Natural killer cell treated with Interleukin-12 subunit alpha and Interleukin-12 subunit beta and Interleukin-15 and Interleukin-18, amount 100 ng/mL, for 72 hours (primary cell): ENCODE measurements at regions not wholly inside any gene's neighbourhood (a gene's known extent, or its start where the extent isn't known, plus 50 kb on each side); places are given as distances from the start of the nearest gene placed in this dataset.
A peak's percentile ranks its signal among the peaks of the same experiment; 100 is the strongest.
"Not testable (repeated sequence)": the region's sequence is repeated elsewhere in the genome, so short reads cannot be mapped to it uniquely, and the experiment has no call there.

Experiments used
- ATAC-seq, 2 donors: fragments of 150-1000 bp; cut with Tn5 transposase in 1 of 2; sonication (Bioruptor Pico), chemical (Tn5 transposase) in 1 of 2; 2 replicates each; pipeline ENCODE4 v1.10.0; 2021
- DNase-seq: peaks from one replicate; pipeline ENCODE4 v3.0.0; 2022; ENCODE audit warnings: low spot score
- H3K27ac Mint-ChIP-seq, 2 donors: 1 replicate in 1 of 2; 2 replicates in 1 of 2; pipeline ENCODE4 v1.8.0; 2022; ENCODE audit warnings: mixed read lengths in 2 of 2, mild to moderate bottlenecking in 1 of 2, moderate library complexity in 1 of 2
- H3K27me3 Mint-ChIP-seq, 2 donors: 1 replicate in 1 of 2; 2 replicates in 1 of 2; pipeline ENCODE4 v1.8.0; 2022; ENCODE audit warnings: mixed read lengths in 2 of 2
- H3K36me3 Mint-ChIP-seq: one replicate; pipeline ENCODE4 v1.8.0; 2022; ENCODE audit warnings: mixed read lengths
- H3K4me1 Mint-ChIP-seq, 2 donors: 1 replicate in 1 of 2; 2 replicates in 1 of 2; pipeline ENCODE4 v1.8.0; 2022; ENCODE audit warnings: low read depth in 2 of 2, mixed read lengths in 2 of 2, mild to moderate bottlenecking in 1 of 2
- H3K4me3 Mint-ChIP-seq: one replicate; pipeline ENCODE4 v1.8.0; 2022; ENCODE audit warnings: mixed read lengths
- H3K9me3 Mint-ChIP-seq: 2 replicates; pipeline ENCODE4 v1.8.0; 2022; ENCODE audit warnings: mixed read lengths

DNA sequence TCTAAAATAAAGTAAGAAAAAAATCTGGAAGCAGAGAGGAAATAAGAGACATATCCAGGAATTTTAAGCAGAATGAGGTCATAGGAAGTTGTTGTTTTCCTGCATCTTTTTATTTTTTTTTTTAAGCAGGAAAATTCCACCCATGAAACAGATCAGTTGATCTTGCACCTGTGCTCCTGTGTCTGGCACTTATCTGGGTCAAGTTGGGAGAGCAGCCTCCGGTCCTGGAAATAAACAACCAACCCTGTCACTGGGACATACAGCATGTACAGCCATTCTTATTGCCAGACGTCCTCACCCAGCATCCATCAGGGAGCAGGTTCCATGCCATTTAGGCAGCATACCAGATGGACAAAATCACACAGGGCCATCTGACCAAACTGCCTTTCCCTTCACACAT lies 266.0 kb upstream of the BTG1 start:
- H3K27me3 Mint-ChIP-seq: no peaks in the 10 kb centered on the region
- ATAC-seq (no peak), DNase-seq (no peak)
- H3K9me3 Mint-ChIP-seq: peaks cover 2% of the 10 kb centered on the region
- H3K4me3 Mint-ChIP-seq: no peak overlapping the region
- peaks cover 5% of the 10 kb centered on the region for H3K36me3 Mint-ChIP-seq
- H3K4me1 Mint-ChIP-seq: peaks cover 16 to 31% of the 10 kb centered on the region in 2 donors
- H3K27ac Mint-ChIP-seq: peak overlapping the region in 1 of 2 donors; percentile 72

DNA sequence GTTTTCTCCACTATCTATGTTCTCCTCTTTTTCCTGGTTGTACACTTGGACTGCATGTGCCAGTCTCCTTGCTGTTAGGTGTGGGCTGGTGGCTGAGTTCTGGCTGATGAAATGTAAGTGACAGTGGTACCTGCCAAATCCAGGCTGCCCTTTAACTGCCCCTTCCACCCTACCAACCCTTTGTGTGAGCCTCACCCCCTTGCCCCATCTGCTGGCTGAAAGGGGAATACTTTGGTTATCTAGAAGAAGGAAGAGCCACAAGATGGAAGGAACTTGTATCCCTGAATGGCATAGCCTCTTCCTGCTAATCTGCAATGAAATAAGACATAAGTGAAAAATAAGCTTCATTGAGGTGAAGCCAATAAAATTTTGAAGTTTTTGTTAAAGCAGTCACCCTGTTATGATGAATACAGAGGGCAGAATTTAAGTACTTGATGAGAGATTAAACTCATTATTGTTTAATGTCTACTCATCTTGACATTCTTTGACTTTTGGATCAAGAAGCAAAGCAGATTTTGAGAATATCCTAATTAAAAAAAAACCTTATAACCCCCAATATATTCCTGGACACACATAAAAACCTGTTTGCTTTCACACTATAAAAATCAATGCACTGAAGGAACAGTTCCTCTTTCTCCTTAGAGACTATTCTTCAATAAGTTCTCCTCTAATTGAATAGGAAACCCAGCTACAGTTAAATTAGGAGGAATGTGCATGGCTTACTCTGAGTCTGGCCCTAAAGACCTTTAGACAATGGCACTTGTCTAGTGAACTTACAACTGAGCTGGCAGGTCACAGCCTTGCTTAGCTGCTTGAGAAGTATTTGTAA lies 262.6 kb upstream of the BTG1 start:
- DNase-seq: peak; percentile 68
- peak overlapping the region; percentile 3 to 44 for H3K27ac Mint-ChIP-seq
- peaks cover 2% of the 10 kb centered on the region for H3K9me3 Mint-ChIP-seq
- no peaks in the 10 kb centered on the region for H3K27me3 Mint-ChIP-seq
- peaks cover 40 to 45% of the 10 kb centered on the region in 2 donors for H3K4me1 Mint-ChIP-seq
- H3K36me3 Mint-ChIP-seq: no peaks in the 10 kb centered on the region
- peak; percentile 49 to 60 for ATAC-seq
- no peak overlapping the region for H3K4me3 Mint-ChIP-seq

DNA sequence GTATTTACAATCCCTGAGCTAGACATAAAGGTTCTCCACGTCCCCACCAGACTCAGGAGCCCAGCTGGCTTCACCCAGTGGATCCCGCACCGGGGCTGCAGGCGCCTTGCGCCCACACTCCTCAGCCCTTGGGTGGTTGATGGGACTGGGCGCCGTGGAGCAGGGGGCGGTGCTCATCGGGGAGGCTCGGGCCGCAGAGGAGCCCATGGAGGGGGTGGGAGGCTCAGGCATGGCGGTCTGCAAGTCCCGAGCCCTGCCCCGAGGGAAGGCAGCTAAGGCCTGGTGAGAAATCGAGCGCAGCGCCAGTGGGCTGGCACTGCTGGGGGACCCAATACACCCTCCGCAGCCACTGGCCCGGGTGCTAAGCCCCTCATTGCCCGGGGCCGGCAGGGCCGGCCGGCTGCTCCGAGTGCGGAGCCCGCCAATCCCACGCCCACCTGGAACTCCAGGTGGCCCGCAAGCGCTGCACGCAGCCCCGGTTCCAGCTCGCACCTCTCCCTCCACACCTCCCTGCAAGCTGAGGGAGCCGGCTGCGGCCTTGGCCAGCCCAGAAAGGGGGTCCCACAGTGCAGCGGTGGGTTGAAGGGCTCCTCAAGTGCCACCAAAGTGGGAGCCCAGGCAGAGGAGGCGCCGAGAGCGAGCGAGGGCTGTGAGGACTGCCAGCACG lies 260.9 kb upstream of the BTG1 start:
- ATAC-seq, H3K27me3 Mint-ChIP-seq, DNase-seq, H3K36me3 Mint-ChIP-seq, H3K9me3 Mint-ChIP-seq: not testable (repeated sequence)
- Mint-ChIP-seq H3K4me3 (peak overlapping the region; percentile 91), H3K27ac (peak overlapping the region in 1 of 2 donors; percentile 97), H3K4me1 (peaks cover 57 to 58% of the 10 kb centered on the region in 2 donors)

DNA sequence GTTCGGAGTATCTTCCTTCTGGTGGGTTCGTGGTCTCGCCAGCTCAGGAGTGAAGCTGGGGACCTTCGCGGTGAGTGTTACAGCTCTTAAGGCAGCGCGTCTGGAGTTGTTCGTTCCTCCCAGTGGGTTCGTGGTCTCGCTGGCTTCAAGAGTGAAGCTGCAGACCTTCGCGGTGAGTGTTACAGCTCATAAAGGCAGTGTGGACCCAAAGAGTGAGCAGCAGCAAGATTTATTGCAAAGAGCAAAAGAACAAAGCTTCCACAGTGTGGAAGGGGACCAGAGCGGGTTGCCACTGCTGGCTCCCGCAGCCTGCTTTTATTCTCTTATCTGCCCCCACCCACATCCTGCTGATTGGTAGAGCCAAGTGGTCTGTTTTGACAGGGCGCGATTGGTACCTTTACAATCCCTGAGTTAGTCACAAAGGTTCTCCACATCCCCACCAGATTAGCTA lies 260.2 kb upstream of the BTG1 start:
- H3K36me3 Mint-ChIP-seq, ATAC-seq, H3K9me3 Mint-ChIP-seq, DNase-seq, H3K27me3 Mint-ChIP-seq: not testable (repeated sequence)
- H3K4me1 Mint-ChIP-seq: peaks cover 64 to 65% of the 10 kb centered on the region in 2 donors
- peak overlapping the region; percentile 84 to 97 for H3K27ac Mint-ChIP-seq
- H3K4me3 Mint-ChIP-seq: peak overlapping the region; percentile 91

DNA sequence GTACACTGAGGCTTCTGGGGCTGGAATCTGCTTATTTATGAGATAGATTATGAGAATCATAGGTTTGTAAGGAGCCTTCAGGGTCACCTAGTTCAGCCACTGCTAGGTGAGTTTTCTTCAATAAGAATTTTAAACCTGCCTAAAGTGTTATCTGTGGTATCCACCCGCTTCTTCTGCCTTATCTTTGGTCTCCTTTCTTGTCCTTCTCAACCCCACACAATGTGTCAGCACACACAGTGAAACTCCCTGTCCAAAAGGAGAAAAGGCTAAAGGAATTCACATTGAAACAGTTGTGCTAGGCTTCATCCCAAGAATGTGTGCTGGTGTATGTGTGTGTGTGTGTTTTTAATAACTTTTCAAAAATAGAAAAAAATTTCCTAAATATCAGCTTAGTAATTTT lies 259.3 kb upstream of the BTG1 start:
- Mint-ChIP-seq H3K4me3 (peak overlapping the region; percentile 91), H3K27ac (peak overlapping the region; percentile 84 to 97), H3K9me3 (peaks cover 2% of the 10 kb centered on the region), H3K27me3 (no peaks in the 10 kb centered on the region), H3K4me1 (peaks cover 65 to 72% of the 10 kb centered on the region in 2 donors), H3K36me3 (peaks cover 5% of the 10 kb centered on the region)
- DNase-seq (no peak), ATAC-seq (no peak)

DNA sequence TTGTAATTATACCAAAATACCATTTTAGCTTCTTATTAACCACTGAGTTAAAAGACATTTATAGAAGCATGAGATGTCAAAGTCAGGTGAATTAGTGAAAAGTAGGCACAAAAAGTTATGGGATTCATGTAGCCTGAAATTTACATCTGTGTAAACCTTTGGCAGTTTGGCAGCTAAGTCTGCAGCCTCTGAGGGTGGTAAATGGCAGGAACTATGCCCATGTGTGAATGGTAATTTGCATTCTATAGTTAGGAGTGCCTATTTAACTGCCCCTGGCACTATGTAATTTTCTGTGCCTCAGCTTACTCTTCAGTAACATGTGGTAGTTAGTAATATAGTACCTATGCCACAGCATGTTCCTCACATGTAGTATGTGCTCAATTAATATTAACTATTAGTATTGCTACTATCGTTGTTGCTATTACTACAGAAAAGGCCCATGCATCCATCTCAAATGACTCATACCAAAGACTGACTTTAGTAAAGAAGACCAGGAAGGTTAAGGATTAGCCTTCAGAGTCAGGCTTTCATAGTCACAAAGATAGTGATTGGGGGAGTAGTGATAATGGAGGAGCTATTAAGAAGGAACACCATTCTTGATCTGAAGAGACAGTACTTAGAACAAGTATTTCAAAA lies 258.7 kb upstream of the BTG1 start:
- peaks cover 70 to 77% of the 10 kb centered on the region in 2 donors for H3K4me1 Mint-ChIP-seq
- peaks cover 2% of the 10 kb centered on the region for H3K9me3 Mint-ChIP-seq
- H3K27me3 Mint-ChIP-seq: no peaks in the 10 kb centered on the region
- peaks cover 5% of the 10 kb centered on the region for H3K36me3 Mint-ChIP-seq
- peak overlapping the region; percentile 84 to 97 for H3K27ac Mint-ChIP-seq
- no peak for DNase-seq
- peak overlapping the region; percentile 91 for H3K4me3 Mint-ChIP-seq
- peak; percentile 53 to 56 for ATAC-seq

DNA sequence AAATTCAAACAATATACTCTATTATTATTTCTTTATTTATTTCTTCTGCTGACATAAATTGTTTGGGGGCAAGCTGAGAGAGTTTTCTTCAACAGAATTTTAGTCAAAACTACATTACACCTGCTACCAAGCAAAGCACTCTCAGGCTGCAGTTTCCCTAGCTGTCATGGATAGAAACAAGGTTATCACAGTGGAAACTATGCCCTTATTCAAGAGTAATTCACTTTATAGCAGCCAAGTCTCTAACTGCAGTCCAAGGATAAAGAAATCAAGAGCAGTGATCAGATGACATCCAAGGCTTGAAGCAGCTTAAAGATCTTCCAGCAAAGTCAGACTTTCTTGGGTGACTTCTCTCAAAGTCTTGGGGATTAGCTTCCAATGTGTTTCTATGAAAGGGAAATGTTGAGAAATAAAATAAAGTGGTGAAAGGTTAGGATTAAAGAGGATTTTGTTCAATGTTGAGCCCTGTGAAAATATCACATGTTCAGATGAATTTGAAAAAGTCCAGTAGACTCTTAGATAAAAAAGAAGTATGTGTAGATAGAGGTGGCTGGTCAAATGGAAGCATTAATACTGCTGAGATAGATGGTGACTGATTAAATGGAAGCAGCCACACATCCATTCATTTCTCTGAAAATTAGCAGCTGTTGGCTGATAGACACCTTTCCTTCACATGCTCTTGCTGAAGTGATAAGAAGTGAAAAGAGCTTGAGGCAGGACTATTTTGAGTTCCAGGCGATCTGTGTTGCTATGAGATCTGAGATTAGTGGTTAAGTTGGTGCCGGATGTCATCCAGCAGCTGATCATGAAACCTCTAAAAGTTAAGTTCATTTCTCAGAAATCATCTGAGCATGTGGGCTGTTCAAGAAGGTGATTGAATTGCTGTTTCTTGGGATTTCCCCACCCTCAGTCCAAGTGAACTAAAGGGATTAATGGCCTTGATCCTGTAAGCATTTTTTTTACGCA lies 257.8 kb upstream of the BTG1 start:
- Mint-ChIP-seq H3K9me3 (peaks cover under 1% of the 10 kb centered on the region), H3K4me3 (peak overlapping the region; percentile 91), H3K27ac (peak overlapping the region; percentile 84 to 97), H3K36me3 (peaks cover 5% of the 10 kb centered on the region), H3K4me1 (peaks cover 76 to 83% of the 10 kb centered on the region in 2 donors), H3K27me3 (no peaks in the 10 kb centered on the region)
- peak; percentile 89 to 91 for ATAC-seq
- peak; percentile 79 for DNase-seq

DNA sequence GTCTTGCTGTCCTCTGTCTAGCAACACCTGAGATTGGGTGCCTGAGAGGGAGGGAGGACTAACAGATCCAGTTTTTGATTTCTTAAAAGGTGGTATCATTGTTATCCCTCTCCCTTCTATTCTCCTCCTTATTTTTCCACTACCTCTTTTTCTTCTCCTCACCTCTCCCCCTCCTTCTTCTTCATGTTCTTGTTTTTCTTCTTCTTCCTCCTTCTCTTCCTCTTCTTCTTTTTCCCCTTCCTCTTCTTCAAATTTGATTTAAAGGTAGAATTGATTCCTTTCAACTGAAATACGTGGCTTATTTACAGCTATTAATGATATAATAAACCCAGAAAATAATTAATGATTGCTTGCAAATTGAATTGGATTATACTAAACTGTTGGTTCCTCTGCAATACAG lies 256.8 kb upstream of the BTG1 start:
- no peaks in the 10 kb centered on the region for H3K9me3 Mint-ChIP-seq
- peaks cover 76 to 85% of the 10 kb centered on the region in 2 donors for H3K4me1 Mint-ChIP-seq
- ATAC-seq (no peak), DNase-seq (no peak)
- peak overlapping the region; percentile 51 for H3K4me3 Mint-ChIP-seq
- peak overlapping the region; percentile 84 to 97 for H3K27ac Mint-ChIP-seq
- no peaks in the 10 kb centered on the region for H3K27me3 Mint-ChIP-seq
- peaks cover 5% of the 10 kb centered on the region for H3K36me3 Mint-ChIP-seq

DNA sequence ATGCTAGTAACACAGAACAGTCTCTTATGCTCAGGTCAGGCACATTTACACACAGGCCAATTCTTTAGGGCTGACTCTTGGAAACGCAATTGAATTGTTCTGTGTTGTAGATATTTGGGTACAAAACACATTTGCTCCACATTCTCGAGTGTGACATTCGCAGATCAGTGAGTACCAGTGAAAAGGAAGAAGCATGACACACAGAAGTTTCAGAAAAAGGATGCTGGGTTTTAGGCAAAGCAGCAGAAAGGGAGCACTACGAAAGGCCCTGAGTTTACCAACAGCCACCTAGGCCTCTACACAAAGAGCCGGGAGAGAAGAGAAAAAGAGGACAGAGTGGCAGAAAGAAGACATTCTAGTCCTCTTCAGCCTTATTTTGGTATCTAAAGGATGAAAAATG lies 254.4 kb upstream of the BTG1 start:
- Mint-ChIP-seq H3K36me3 (peaks cover 8% of the 10 kb centered on the region), H3K4me1 (peaks cover 76 to 82% of the 10 kb centered on the region in 2 donors), H3K27ac (peak overlapping the region; percentile 84 to 97), H3K4me3 (peak overlapping the region; percentile 50), H3K27me3 (no peaks in the 10 kb centered on the region), H3K9me3 (peaks cover 2% of the 10 kb centered on the region)
- DNase-seq (no peak), ATAC-seq (no peak)

DNA sequence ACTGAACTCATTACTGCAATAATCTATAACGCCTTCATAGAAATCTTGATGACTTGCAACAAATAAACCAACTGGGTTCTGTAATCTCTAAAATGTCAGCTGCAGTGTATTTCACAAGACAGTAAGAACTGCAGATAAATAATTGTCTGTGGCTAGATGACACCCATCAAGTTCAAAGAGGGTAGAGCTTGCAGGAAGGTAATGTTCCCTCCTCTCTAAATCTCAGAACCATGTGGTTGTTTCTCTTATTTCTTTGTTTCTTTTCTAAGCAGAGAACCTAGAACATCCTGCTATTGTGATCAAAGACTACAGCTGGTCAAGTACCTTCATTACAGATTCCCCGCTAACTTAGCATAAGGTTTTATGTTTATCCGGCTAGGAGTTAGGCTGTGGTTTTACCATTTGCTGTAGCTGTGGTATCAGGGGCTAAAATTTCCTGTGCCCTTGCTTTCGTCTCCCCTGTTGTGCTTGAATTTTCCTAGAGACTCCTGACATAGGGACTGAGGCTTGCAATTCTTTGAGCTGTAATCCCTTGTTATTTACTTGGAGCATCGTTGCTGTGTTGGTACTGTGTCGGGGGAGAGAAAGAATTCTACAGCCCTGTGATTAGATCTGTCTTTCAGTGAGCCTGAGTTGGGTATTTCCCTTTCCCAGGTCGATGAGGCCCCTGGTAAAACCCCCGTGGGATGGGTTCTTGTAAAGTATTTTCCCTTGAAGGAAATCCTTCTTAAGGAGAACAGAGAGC lies 253.1 kb upstream of the BTG1 start:
- ATAC-seq: peak; percentile 61 to 71
- peak overlapping the region; percentile 50 for H3K4me3 Mint-ChIP-seq
- no peaks in the 10 kb centered on the region for H3K27me3 Mint-ChIP-seq
- DNase-seq: no peak
- peaks cover 12% of the 10 kb centered on the region for H3K36me3 Mint-ChIP-seq
- H3K27ac Mint-ChIP-seq: peak overlapping the region; percentile 84 to 97
- peaks cover 2% of the 10 kb centered on the region for H3K9me3 Mint-ChIP-seq
- H3K4me1 Mint-ChIP-seq: peaks cover 70 to 72% of the 10 kb centered on the region in 2 donors

DNA sequence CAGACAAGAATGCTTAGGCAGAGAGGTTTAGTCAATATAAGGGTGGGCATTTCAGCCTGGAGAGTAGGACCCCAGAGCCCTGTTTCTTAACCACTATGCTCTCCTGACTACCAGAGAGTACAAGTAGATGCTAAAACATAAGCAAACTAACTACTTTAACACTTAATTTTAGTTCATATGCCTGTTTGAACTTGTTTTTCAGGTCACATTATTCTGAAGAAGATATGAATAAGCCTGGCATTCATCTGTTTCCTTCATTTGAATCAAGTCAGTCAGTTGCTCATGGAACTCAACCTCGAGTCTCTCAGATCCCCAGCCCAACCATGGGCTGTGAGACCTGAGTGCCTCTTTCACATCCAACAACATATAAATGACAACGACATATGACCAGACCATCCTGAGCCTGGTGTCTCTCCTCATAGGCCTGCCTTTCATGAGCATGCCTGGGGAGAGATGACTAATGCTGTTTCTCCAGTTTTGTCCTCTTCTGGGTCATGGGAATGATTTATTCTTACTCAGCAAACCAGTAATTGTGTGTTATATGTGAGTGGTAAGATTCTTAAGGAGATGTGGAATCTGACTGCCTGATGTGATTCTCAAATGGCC lies 251.1 kb upstream of the BTG1 start:
- Mint-ChIP-seq H3K4me1 (peaks cover 52 to 66% of the 10 kb centered on the region in 2 donors), H3K27me3 (no peaks in the 10 kb centered on the region), H3K27ac (peak overlapping the region; percentile 84 to 97), H3K4me3 (no peak overlapping the region), H3K9me3 (peaks cover 8% of the 10 kb centered on the region), H3K36me3 (peaks cover 18% of the 10 kb centered on the region)
- DNase-seq (no peak), ATAC-seq (no peak)

DNA sequence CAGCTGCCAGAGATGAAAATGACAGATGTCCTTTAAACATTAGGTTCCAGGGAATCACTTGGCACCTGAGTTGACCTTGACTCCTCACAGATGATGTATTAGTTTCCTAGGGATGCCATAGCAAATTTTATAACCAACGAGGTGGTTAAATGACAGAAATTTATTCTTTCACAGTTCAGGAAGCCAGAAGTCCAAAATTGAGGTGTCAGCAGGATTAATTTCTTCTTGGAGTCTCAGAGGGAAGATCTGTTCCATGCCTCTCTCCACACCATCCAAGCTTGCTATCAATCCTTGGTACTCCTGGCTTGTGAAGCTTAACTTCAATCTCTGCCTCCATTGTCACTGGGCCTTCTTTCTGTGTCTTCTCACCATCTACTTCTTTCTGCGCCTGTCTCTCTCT lies 249.7 kb upstream of the BTG1 start:
- ATAC-seq (no peak), DNase-seq (no peak)
- peaks cover 39 to 64% of the 10 kb centered on the region in 2 donors for H3K4me1 Mint-ChIP-seq
- peaks cover 18% of the 10 kb centered on the region for H3K36me3 Mint-ChIP-seq
- H3K4me3 Mint-ChIP-seq: no peak overlapping the region
- peaks cover 11% of the 10 kb centered on the region for H3K9me3 Mint-ChIP-seq
- no peaks in the 10 kb centered on the region for H3K27me3 Mint-ChIP-seq
- H3K27ac Mint-ChIP-seq: peak overlapping the region in 1 of 2 donors; percentile 97
